Stimulated activated CD8-positive, alpha-beta memory T cell treated with anti-CD3 and anti-CD28 coated beads, Interleukin-2, amount 100 ng/mL, for 48 hours (primary cell): ENCODE measurements at regions not wholly inside any gene's neighbourhood (a gene's known extent, or its start where the extent isn't known, plus 50 kb on each side); places are given as distances from the start of the nearest gene placed in this dataset.

Experiments
- DNase-seq, 2 donors: peaks; one replicate each; pipeline ENCODE4 v3.0.0-alpha.2; 2020; ENCODE audit warnings: low read depth in 2 of 2

GRCh38 chr4:152114562-152114961 is 353.8 kb upstream of the GATB start:
- no peak for DNase-seq

- no peak for DNase-seq
Observed at GRCh38 chr4:152112887-152113286, 352.1 kb upstream of the GATB start.

- no peak for DNase-seq
Observed at GRCh38 chr4:152112190-152112589, 351.4 kb upstream of the GATB start.

GRCh38 chr4:152110780-152111179 is 350.0 kb upstream of the GATB start:
- no peak for DNase-seq

GRCh38 chr4:152109531-152110509 is 349.0 kb upstream of the GATB start:
- DNase-seq: no peak

- no peak for DNase-seq
Observed at GRCh38 chr4:152107736-152108500, 347.1 kb upstream of the GATB start.

GRCh38 chr4:152106781-152107321 is 346.0 kb upstream of the GATB start:
- DNase-seq: no peak

- DNase-seq: no peak
Observed at GRCh38 chr4:152106113-152106763, 345.4 kb upstream of the GATB start.

GRCh38 chr4:152104901-152105357 is 344.1 kb upstream of the GATB start:
- DNase-seq: no peak

- no peak for DNase-seq
Observed at GRCh38 chr4:152104356-152104755, 343.5 kb upstream of the GATB start.

GRCh38 chr4:152103181-152103901 is 342.5 kb upstream of the GATB start:
- DNase-seq: no peak

GRCh38 chr4:152102436-152103000 is 341.7 kb upstream of the GATB start:
- DNase-seq: no peak

- DNase-seq: no peak
Observed at GRCh38 chr4:152101556-152102435, 341.0 kb upstream of the GATB start.

- DNase-seq: peak; percentile 32 to 46
Observed at GRCh38 chr4:152100379-152101201, 339.8 kb upstream of the GATB start.

GRCh38 chr4:152099981-152100378 is 339.2 kb upstream of the GATB start:
- DNase-seq: no peak

GRCh38 chr4:152099555-152099954 is 338.7 kb upstream of the GATB start:
- no peak for DNase-seq

GRCh38 chr4:152099061-152099425 is 338.2 kb upstream of the GATB start:
- no peak for DNase-seq

- no peak for DNase-seq
Observed at GRCh38 chr4:152098365-152099060, 337.7 kb upstream of the GATB start.
